Mammary epithelial cell (primary cell): ENCODE measurements at regions not wholly inside any gene's neighbourhood (a gene's known extent, or its start where the extent isn't known, plus 50 kb on each side); places are given as distances from the start of the nearest gene placed in this dataset.

Experiments used
- CTCF ChIP-seq, 2 donors: IDR thresholded peaks in 1 of 2; conservative IDR thresholded peaks in 1 of 2; 2 replicates each; pipeline ENCODE4 v1.5.1; 2011 to 2012; ENCODE audit warnings: inconsistent platforms in 2 of 2, low read length in 2 of 2, mild to moderate bottlenecking in 2 of 2, control low read depth in 1 of 2, low read depth in 1 of 2; ENCODE audit not compliant: insufficient read depth in 1 of 2; ENCODE audit errors: extremely low read depth in 1 of 2
- EZH2 ChIP-seq: IDR thresholded peaks from 2 replicates; pipeline ENCODE4 v1.6.1; 2012; ENCODE audit warnings: low read length, inconsistent platforms, borderline replicate concordance

GRCh38 chr13:57527114-57527735, 104.3 kb upstream of the PCDH17 start:
- TF ChIP-seq EZH2 (no peak), CTCF (conservative IDR thresholded peaks at IDR 0.05 in 1 of 2, IDR thresholded peaks at IDR 0.05 in 1 of 2; ENCODE audit: extremely low read depth in 1 of 2, insufficient read depth in 1 of 2, low read depth in 1 of 2, low read length in 2 of 2) (no peak)
